ENCODE measurements at regions not wholly inside any gene's neighbourhood (a gene's known extent, or its start where the extent isn't known, plus 50 kb on each side); places are given as distances from the start of the nearest gene placed in this dataset.

DNA sequence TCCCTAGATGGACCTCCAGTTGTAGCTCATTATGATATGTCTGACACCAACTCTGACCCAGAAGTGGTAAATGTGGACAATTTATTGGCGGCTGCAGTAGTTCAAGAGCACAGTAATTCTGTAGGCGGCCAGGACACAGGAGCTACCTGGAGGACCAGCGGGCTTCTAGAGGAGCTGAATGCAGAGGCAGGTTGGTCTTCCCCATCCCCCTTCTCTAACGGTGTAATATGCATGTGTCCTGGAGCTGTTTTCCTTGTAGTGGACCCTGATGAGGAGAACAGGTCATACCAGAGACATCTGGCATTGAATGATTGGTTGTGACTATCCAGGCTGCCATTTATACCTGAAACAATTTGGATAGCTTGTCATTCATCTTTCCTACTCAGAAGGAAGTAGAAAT is 135.8 kb downstream of the HAUS1 start:
- TF ChIP-seq POLR2AphosphoS5 (IDR thresholded peaks at IDR 0.05) (no peak), POLR2A (IDR thresholded peaks at IDR 0.05) (no peak)
- TF ChIP-seq, protein P1, sequence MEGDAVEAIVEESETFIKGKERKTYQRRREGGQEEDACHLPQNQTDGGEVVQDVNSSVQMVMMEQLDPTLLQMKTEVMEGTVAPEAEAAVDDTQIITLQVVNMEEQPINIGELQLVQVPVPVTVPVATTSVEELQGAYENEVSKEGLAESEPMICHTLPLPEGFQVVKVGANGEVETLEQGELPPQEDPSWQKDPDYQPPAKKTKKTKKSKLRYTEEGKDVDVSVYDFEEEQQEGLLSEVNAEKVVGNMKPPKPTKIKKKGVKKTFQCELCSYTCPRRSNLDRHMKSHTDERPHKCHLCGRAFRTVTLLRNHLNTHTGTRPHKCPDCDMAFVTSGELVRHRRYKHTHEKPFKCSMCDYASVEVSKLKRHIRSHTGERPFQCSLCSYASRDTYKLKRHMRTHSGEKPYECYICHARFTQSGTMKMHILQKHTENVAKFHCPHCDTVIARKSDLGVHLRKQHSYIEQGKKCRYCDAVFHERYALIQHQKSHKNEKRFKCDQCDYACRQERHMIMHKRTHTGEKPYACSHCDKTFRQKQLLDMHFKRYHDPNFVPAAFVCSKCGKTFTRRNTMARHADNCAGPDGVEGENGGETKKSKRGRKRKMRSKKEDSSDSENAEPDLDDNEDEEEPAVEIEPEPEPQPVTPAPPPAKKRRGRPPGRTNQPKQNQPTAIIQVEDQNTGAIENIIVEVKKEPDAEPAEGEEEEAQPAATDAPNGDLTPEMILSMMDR (IDR thresholded peaks at IDR 0.05 in 8 of 11, conservative IDR thresholded peaks at IDR 0.05 in 3 of 11), result no peak

Measured in spleen (tissue), 7 donors.